ENCODE measurements at regions not wholly inside any gene's neighbourhood (a gene's known extent, or its start where the extent isn't known, plus 50 kb on each side); places are given as distances from the start of the nearest gene placed in this dataset.

DNA sequence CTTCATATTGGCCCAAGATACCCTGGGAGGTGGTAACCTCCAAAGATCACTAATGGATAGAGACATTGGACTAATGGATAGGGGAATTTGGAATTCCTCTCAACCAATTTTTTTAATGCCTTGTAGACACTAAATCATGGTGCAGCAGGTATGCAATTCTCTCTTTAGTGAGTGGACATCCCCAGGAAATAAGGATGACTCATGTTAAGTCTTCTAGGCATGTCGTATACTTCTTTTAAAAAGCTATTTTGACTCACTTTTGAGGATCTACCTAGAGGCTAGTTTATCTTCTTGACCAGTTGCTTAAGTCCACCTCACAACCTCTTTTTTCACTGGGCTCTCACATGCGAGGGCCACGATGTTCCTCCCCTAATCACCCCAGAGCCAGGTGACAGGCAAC, 211.6 kb upstream of the CDH12 start:
- no peaks in the 10 kb centered on the region for H3K9me3 Mint-ChIP-seq
- peaks cover 2 to 5% of the 10 kb centered on the region in 2 experiments; a peak in 3 of 4 replicates for H3K4me1 Mint-ChIP-seq
- no CpG with 5 or more reads among the region's 3 CpGs for WGBS (ENCODE audit: extremely low coverage, insufficient read length, low lambda C conversion rate)
- Histone ChIP-seq H3K4me2 (ENCODE audit: insufficient read depth, insufficient read length, low read length) (no peak overlapping the region), H2AFZ (ENCODE audit: low read length) (no peak overlapping the region), H3K9me3 (ENCODE audit: control insufficient read depth, low read depth, low read length) (no peaks in the 10 kb centered on the region), H3K18ac (ENCODE audit: insufficient read length, low read depth, low read length) (no peak overlapping the region), H3K4me1 (ENCODE audit: insufficient read depth, low read length) (no peaks in the 10 kb centered on the region), H4K5ac (ENCODE audit: insufficient read length, low read depth, low read length) (no peak overlapping the region), H3K14ac (ENCODE audit: insufficient read depth, low read length) (no peak overlapping the region), H4K91ac (ENCODE audit: insufficient read length, low read depth, low read length) (no peak overlapping the region), H3K23me2 (ENCODE audit: insufficient read length, low read depth, low read length, poor library complexity, severe bottlenecking) (no peaks in the 10 kb centered on the region), H3K4ac (ENCODE audit: low read depth, low read length) (no peak overlapping the region), H3K23ac (ENCODE audit: insufficient read length, low read depth, low read length) (no peak overlapping the region), H4K20me1 (ENCODE audit: control insufficient read depth, insufficient read depth, insufficient read length) (no peaks in the 10 kb centered on the region), H3K79me1 (ENCODE audit: insufficient read depth, low read depth, low read length, poor library complexity, severe bottlenecking) (no peaks in the 10 kb centered on the region), H2BK12ac (ENCODE audit: insufficient read length, low read depth, low read length) (no peak overlapping the region), H2BK120ac (ENCODE audit: low read depth, low read length, poor library complexity, severe bottlenecking) (no peak overlapping the region), H3T11ph (ENCODE audit: low read length) (no peak overlapping the region), H2BK20ac (ENCODE audit: low read depth, low read length, poor library complexity, severe bottlenecking) (no peak overlapping the region), H3K27me3 (ENCODE audit: insufficient read depth, low read length) (no peaks in the 10 kb centered on the region), H3K79me2 (ENCODE audit: insufficient read depth, low read length) (no peaks in the 10 kb centered on the region), H3K56ac (ENCODE audit: insufficient read length, low read depth, low read length) (no peak overlapping the region), H3K27ac (ENCODE audit: insufficient read length, low read depth, low read length) (no peak overlapping the region), H3K9ac (ENCODE audit: extremely low read depth, insufficient read length, low read length) (no peak overlapping the region), H2AK5ac (ENCODE audit: insufficient read length, low read length) (no peak overlapping the region), H2BK5ac (ENCODE audit: insufficient read length, low read length) (no peak overlapping the region), H4K8ac (replicated peaks; ENCODE audit: insufficient read length, low read depth, low read length) (no peak overlapping the region), H2BK15ac (ENCODE audit: low read depth, low read length) (no peak overlapping the region)
- H3K4me3 Mint-ChIP-seq: no peak overlapping the region
- no peaks in the 10 kb centered on the region for H3K36me3 Mint-ChIP-seq (ENCODE audit: insufficient read depth in 1 of 3, low read depth in 3 of 3)
- no peak for TF ChIP-seq CTCF (conservative IDR thresholded peaks at IDR 0.05)
- no peak for DNase-seq
- no peak overlapping the region for H3K27ac Mint-ChIP-seq
- no peaks in the 10 kb centered on the region for H3K27me3 Mint-ChIP-seq (ENCODE audit: low read depth)

Data from H9 (cell line).